Natural killer cell (primary cell): ENCODE measurements at regions not wholly inside any gene's neighbourhood (a gene's known extent, or its start where the extent isn't known, plus 50 kb on each side); places are given as distances from the start of the nearest gene placed in this dataset.

Experiments used
- ATAC-seq, 3 donors: fragments of 150-1000 bp in 2 of 3; fragments of 200-7000 bp in 1 of 3; cut with Tn5 transposase; 1 replicate in 1 of 3; 2 replicates in 2 of 3; pipeline ENCODE4 v1.10.0; 2021; ENCODE audit warnings: mild to moderate bottlenecking in 2 of 3, moderate library complexity in 2 of 3
- DNase-seq, 2 donors: peaks; one replicate each; pipeline versions ENCODE4 v3.0.0 to v3.0.0-alpha.2; 2013 to 2021; ENCODE audit warnings: mixed read lengths in 1 of 2
- H3K27ac ChIP-seq: one replicate; pipeline ENCODE4 v1.5.1; 2013; ENCODE audit warnings: mild to moderate bottlenecking, low read length
- H3K27me3 ChIP-seq: one replicate; pipeline ENCODE4 v1.6.1; 2013; ENCODE audit warnings: low read length; ENCODE audit not compliant: control insufficient read depth, insufficient read depth
- H3K36me3 ChIP-seq: one replicate; pipeline ENCODE4 v1.6.1; 2013; ENCODE audit warnings: low read length; ENCODE audit not compliant: control insufficient read depth, insufficient read depth
- H3K4me1 ChIP-seq: one replicate; pipeline ENCODE4 v1.6.1; 2013; ENCODE audit warnings: low read length; ENCODE audit not compliant: control insufficient read depth, insufficient read depth
- H3K4me3 ChIP-seq: one replicate; pipeline ENCODE4 v1.5.1; 2013; ENCODE audit warnings: low read length
- H3K9me3 ChIP-seq: one replicate; pipeline ENCODE4 v1.6.1; 2013; ENCODE audit warnings: low read length; ENCODE audit not compliant: control insufficient read depth, insufficient read depth
- H3K27ac Mint-ChIP-seq, 2 donors: one replicate each; pipeline ENCODE4 v1.8.0; 2022; ENCODE audit warnings: mild to moderate bottlenecking in 2 of 2, mixed read lengths in 2 of 2, moderate library complexity in 1 of 2
- H3K27me3 Mint-ChIP-seq, 2 donors: one replicate each; pipeline ENCODE4 v1.8.0; 2022; ENCODE audit warnings: low read depth in 2 of 2, mixed read lengths in 2 of 2
- H3K36me3 Mint-ChIP-seq: one replicate; pipeline ENCODE4 v1.8.0; 2022; ENCODE audit warnings: mixed read lengths
- H3K4me1 Mint-ChIP-seq, 2 donors: one replicate each; pipeline ENCODE4 v1.8.0; 2022; ENCODE audit warnings: mixed read lengths in 2 of 2
- H3K4me3 Mint-ChIP-seq: one replicate; pipeline ENCODE4 v1.8.0; 2022; ENCODE audit warnings: mild to moderate bottlenecking, moderate library complexity, mixed read lengths
- H3K9me3 Mint-ChIP-seq, 2 donors: one replicate each; pipeline ENCODE4 v1.8.0; 2022; ENCODE audit warnings: mixed read lengths in 2 of 2
- CTCF ChIP-seq: fragments of 200-600 bp; IDR thresholded peaks from one replicate; pipeline ENCODE4 v1.8.0; 2022; ENCODE audit warnings: antibody characterized with exemption
- WGBS: methylation state at CpG from one replicate; pipeline ENCODE4 v1.1.7; 2013; ENCODE audit warnings: missing lambda C conversion rate; ENCODE audit not compliant: insufficient coverage; 5-methylcytosine and 5-hydroxymethylcytosine counted together
- intact Hi-C: fragments of 100-400 bp; cut with micrococcal nuclease; formaldehyde crosslinking; loops from one replicate; pipeline ENCODE4 v1.14.2; 2022

DNA sequence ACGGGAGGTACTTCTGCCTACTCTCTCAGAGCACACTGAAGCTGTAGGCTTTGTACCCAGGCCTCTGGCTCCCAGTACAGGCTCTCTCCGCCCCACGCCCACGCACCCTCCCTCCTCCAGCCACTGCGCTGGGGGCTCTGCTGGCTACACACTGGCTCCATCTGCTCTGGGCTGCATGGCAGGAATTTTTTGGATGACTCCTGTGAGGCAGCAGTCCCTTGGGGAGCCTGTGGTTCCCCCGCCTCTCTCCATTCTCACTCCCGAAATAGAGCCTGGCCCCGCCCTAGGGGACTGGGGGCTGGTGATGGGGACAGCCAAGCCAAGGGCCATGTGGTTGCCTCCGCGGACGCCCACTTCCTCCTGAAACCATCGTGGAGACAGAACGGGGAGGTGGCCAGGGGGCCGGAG, 58.1 kb upstream of the ADRA2C start:
- no peaks in the 10 kb centered on the region for H3K9me3 Mint-ChIP-seq
- ATAC-seq (no peak), DNase-seq (no peak)
- H3K36me3 Mint-ChIP-seq = no peaks in the 10 kb centered on the region
- no peak overlapping the region for H3K4me3 ChIP-seq
- TF ChIP-seq CTCF = no peak
- no peak overlapping the region for H3K4me3 Mint-ChIP-seq
- no peaks in the 10 kb centered on the region for H3K36me3 ChIP-seq
- H3K4me1 Mint-ChIP-seq = peaks cover 0 to 4% of the 10 kb centered on the region in 2 donors
- no peaks in the 10 kb centered on the region for H3K4me1 ChIP-seq
- H3K9me3 ChIP-seq = no peaks in the 10 kb centered on the region
- WGBS = 34% methylated on average over 14 of the region's 14 CpGs
- no peak overlapping the region for H3K27ac Mint-ChIP-seq
- H3K27ac ChIP-seq = no peak overlapping the region
- peaks cover 9 to 12% of the 10 kb centered on the region in 2 donors for H3K27me3 Mint-ChIP-seq
- intact Hi-C loops = no loop called here
- H3K27me3 ChIP-seq = no peaks in the 10 kb centered on the region

- H3K9me3 ChIP-seq = no peaks in the 10 kb centered on the region
- H3K4me1 Mint-ChIP-seq = peaks cover 0 to 4% of the 10 kb centered on the region in 2 donors
- H3K36me3 ChIP-seq = no peaks in the 10 kb centered on the region
- H3K4me3 ChIP-seq = no peak overlapping the region
- H3K27ac Mint-ChIP-seq = no peak overlapping the region
- ATAC-seq = no peak
- H3K9me3 Mint-ChIP-seq = no peaks in the 10 kb centered on the region
- H3K27me3 Mint-ChIP-seq = peaks cover 10 to 12% of the 10 kb centered on the region in 2 donors
- DNase-seq = no peak
- H3K36me3 Mint-ChIP-seq = no peaks in the 10 kb centered on the region
- 84% methylated on average over 17 of the region's 17 CpGs for WGBS
- intact Hi-C loops = no loop called here
- no peak overlapping the region for H3K4me3 Mint-ChIP-seq
- no peaks in the 10 kb centered on the region for H3K4me1 ChIP-seq
- TF ChIP-seq CTCF = no peak
- H3K27me3 ChIP-seq = no peaks in the 10 kb centered on the region
- H3K27ac ChIP-seq = no peak overlapping the region
Measured at GRCh38 chr4:3707423-3708102, 58.6 kb upstream of the ADRA2C start.

DNA sequence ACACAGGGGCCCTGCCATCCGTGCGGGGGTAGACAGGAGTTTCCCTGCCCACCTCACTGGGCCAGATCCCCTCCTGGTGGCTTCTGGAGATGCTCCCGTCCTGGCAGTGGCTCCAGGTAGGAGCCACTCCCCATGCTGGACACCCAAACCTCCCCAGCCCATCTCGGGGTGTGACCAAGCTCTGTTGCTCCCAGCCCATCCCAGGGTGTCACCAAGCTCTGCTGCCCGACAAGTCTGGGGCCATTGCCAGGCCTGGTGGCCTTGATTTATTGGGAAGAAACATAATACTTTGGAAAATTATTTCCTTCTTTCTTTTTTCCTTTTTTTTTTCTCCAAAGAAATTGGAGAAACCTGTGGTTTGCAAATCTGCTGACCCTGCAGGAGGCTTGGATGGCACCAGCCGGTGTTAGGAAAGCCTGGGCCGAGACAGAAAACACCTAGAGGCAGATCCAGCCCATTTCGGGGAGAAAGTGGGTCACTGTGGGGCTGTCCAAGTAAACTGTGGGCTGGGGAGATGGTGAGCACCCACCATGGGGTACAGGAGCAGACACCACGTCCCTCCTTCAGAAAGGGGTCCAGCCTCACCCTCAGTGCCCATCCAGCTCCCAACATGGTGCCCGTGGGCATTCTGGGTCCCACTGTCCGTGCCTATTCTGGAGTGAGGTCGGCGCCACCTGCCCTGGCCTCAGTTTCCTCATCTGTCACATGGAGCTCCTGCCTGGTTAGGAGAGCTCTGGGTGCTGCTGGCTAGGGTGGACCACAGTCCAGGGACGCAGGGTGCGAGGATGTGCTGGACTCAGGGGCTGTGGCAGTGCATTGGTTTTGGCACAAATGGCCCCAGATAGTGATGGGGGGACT, 59.4 kb upstream of the ADRA2C start:
- H3K9me3 ChIP-seq = no peaks in the 10 kb centered on the region
- H3K36me3 ChIP-seq = no peaks in the 10 kb centered on the region
- no peaks in the 10 kb centered on the region for H3K27me3 ChIP-seq
- DNase-seq = no peak
- Mint-ChIP-seq H3K27ac (no peak overlapping the region), H3K27me3 (peaks cover 12 to 13% of the 10 kb centered on the region in 2 donors), H3K4me3 (no peak overlapping the region), H3K36me3 (no peaks in the 10 kb centered on the region), H3K4me1 (peaks cover 0 to 4% of the 10 kb centered on the region in 2 donors), H3K9me3 (no peaks in the 10 kb centered on the region)
- intact Hi-C loops = no loop called here
- 87% methylated on average over 14 of the region's 15 CpGs for WGBS
- no peak overlapping the region for H3K27ac ChIP-seq
- H3K4me3 ChIP-seq = no peak overlapping the region
- no peaks in the 10 kb centered on the region for H3K4me1 ChIP-seq
- no peak for TF ChIP-seq CTCF
- no peak for ATAC-seq
